ENCODE measurements at regions not wholly inside any gene's neighbourhood (a gene's known extent, or its start where the extent isn't known, plus 50 kb on each side); places are given as distances from the start of the nearest gene placed in this dataset.

GRCh38 chr10:113290137-113290536 is 262.7 kb upstream of the HABP2 start:
- no peak for DNase-seq
- no peaks in the 10 kb centered on the region for H3K36me3 Mint-ChIP-seq
- H3K27me3 ChIP-seq (ENCODE audit: control insufficient read depth, insufficient read depth, low read length), result no peaks in the 10 kb centered on the region
- no peak overlapping the region for H3K27ac Mint-ChIP-seq
- no peak overlapping the region for H3K27ac ChIP-seq (ENCODE audit: low read length)
- WGBS (ENCODE audit: insufficient coverage), result 87% methylated on average over 1 of the region's 1 CpG
- no peaks in the 10 kb centered on the region for H3K36me3 ChIP-seq (ENCODE audit: control insufficient read depth, insufficient read depth, low read length)
- peaks cover 0 to 7% of the 10 kb centered on the region in 2 donors for H3K27me3 Mint-ChIP-seq (ENCODE audit: low read depth in 2 of 2)
- no peak overlapping the region for H3K4me3 Mint-ChIP-seq
- TF ChIP-seq CTCF (IDR thresholded peaks at IDR 0.05), result no peak
- H3K4me1 Mint-ChIP-seq, result no peaks in the 10 kb centered on the region
- H3K4me1 ChIP-seq (ENCODE audit: control insufficient read depth, insufficient read depth, low read length), result no peaks in the 10 kb centered on the region
- intact Hi-C loops (cut with micrococcal nuclease), result no loop called here
- H3K9me3 ChIP-seq (ENCODE audit: control insufficient read depth, insufficient read depth, low read length), result no peaks in the 10 kb centered on the region
- ATAC-seq, result no peak
- H3K4me3 ChIP-seq (ENCODE audit: low read length), result no peak overlapping the region
- H3K9me3 Mint-ChIP-seq, result no peaks in the 10 kb centered on the region

- DNase-seq (no peak), ATAC-seq (no peak)
- intact Hi-C loops (cut with micrococcal nuclease), result no loop called here
- no peaks in the 10 kb centered on the region for H3K36me3 ChIP-seq (ENCODE audit: control insufficient read depth, insufficient read depth, low read length)
- H3K9me3 ChIP-seq (ENCODE audit: control insufficient read depth, insufficient read depth, low read length), result no peaks in the 10 kb centered on the region
- no peaks in the 10 kb centered on the region for H3K36me3 Mint-ChIP-seq
- H3K4me3 Mint-ChIP-seq, result no peak overlapping the region
- no peaks in the 10 kb centered on the region for H3K9me3 Mint-ChIP-seq
- no peaks in the 10 kb centered on the region for H3K4me1 Mint-ChIP-seq
- WGBS (ENCODE audit: insufficient coverage), result no CpG with 5 or more reads among the region's 2 CpGs
- no peak overlapping the region for H3K27ac ChIP-seq (ENCODE audit: low read length)
- no peak overlapping the region for H3K27ac Mint-ChIP-seq
- H3K27me3 ChIP-seq (ENCODE audit: control insufficient read depth, insufficient read depth, low read length), result no peaks in the 10 kb centered on the region
- H3K4me3 ChIP-seq (ENCODE audit: low read length), result no peak overlapping the region
- no peak for TF ChIP-seq CTCF (IDR thresholded peaks at IDR 0.05)
- H3K27me3 Mint-ChIP-seq (ENCODE audit: low read depth in 2 of 2), result peaks cover 0 to 2% of the 10 kb centered on the region in 2 donors
- no peaks in the 10 kb centered on the region for H3K4me1 ChIP-seq (ENCODE audit: control insufficient read depth, insufficient read depth, low read length)
These were observed 261.4 kb upstream of the HABP2 start for GRCh38 chr10:113291413-113291812.

GRCh38 chr10:113292086-113292485 is 260.8 kb upstream of the HABP2 start:
- H3K36me3 Mint-ChIP-seq, result no peaks in the 10 kb centered on the region
- H3K36me3 ChIP-seq (ENCODE audit: control insufficient read depth, insufficient read depth, low read length), result no peaks in the 10 kb centered on the region
- no peaks in the 10 kb centered on the region for H3K4me1 Mint-ChIP-seq
- ATAC-seq (no peak), DNase-seq (no peak)
- no peaks in the 10 kb centered on the region for H3K4me1 ChIP-seq (ENCODE audit: control insufficient read depth, insufficient read depth, low read length)
- no peaks in the 10 kb centered on the region for H3K27me3 Mint-ChIP-seq (ENCODE audit: low read depth in 2 of 2)
- no peaks in the 10 kb centered on the region for H3K27me3 ChIP-seq (ENCODE audit: control insufficient read depth, insufficient read depth, low read length)
- no peak overlapping the region for H3K4me3 ChIP-seq (ENCODE audit: low read length)
- TF ChIP-seq CTCF (IDR thresholded peaks at IDR 0.05), result no peak
- H3K9me3 ChIP-seq (ENCODE audit: control insufficient read depth, insufficient read depth, low read length), result no peaks in the 10 kb centered on the region
- H3K27ac Mint-ChIP-seq, result no peak overlapping the region
- no peak overlapping the region for H3K4me3 Mint-ChIP-seq
- H3K27ac ChIP-seq (ENCODE audit: low read length), result no peak overlapping the region
- intact Hi-C loops (cut with micrococcal nuclease), result no loop called here
- WGBS (ENCODE audit: insufficient coverage), result 71% methylated on average over 3 of the region's 3 CpGs
- no peaks in the 10 kb centered on the region for H3K9me3 Mint-ChIP-seq

- Mint-ChIP-seq H3K9me3 (no peaks in the 10 kb centered on the region), H3K4me3 (no peak overlapping the region), H3K36me3 (no peaks in the 10 kb centered on the region), H3K27me3 (ENCODE audit: low read depth in 2 of 2) (no peaks in the 10 kb centered on the region), H3K4me1 (no peaks in the 10 kb centered on the region), H3K27ac (no peak overlapping the region)
- intact Hi-C loops (cut with micrococcal nuclease), result no loop called here
- no peak for TF ChIP-seq CTCF (IDR thresholded peaks at IDR 0.05)
- ATAC-seq, result peak in 1 of 3 donors; percentile 43
- Histone ChIP-seq H3K27ac (ENCODE audit: low read length) (no peak overlapping the region), H3K9me3 (ENCODE audit: control insufficient read depth, insufficient read depth, low read length) (no peaks in the 10 kb centered on the region), H3K4me3 (ENCODE audit: low read length) (no peak overlapping the region), H3K4me1 (ENCODE audit: control insufficient read depth, insufficient read depth, low read length) (no peaks in the 10 kb centered on the region), H3K36me3 (ENCODE audit: control insufficient read depth, insufficient read depth, low read length) (no peaks in the 10 kb centered on the region), H3K27me3 (ENCODE audit: control insufficient read depth, insufficient read depth, low read length) (no peaks in the 10 kb centered on the region)
- no peak for DNase-seq
- 99% methylated on average over 5 of the region's 5 CpGs for WGBS (ENCODE audit: insufficient coverage)
These were observed 260.1 kb upstream of the HABP2 start for GRCh38 chr10:113292743-113293142.

Data from natural killer cell (primary cell).